HepG2 (cell line): ENCODE measurements at regions not wholly inside any gene's neighbourhood (a gene's known extent, or its start where the extent isn't known, plus 50 kb on each side); places are given as distances from the start of the nearest gene placed in this dataset.

Experiments
- ATAC-seq: fragments of 200-7000 bp; cut with Tn5 transposase; 3 replicates; pipeline ENCODE4 v1.9.1; 2020; ENCODE audit warnings: mild to moderate bottlenecking, moderate library complexity
- BruUV-seq: library from RNA; stranded (reverse); fragments of 400-500 nt; replicated peaks from 2 replicates; lab custom pipeline; 2021; lab: Mats Ljungman, UMichigan
- CTCF ChIA-PET: fragments of 300-600 bp; formaldehyde crosslinking; extraction: SDS; loops from one replicate; lab custom pipeline; 2021; ENCODE audit warnings: low total read pairs, inconsistent platforms, low intra/inter-chr PET ratio; lab: Yijun Ruan, JAX
- POLR2A ChIA-PET: fragments of 350-600 bp; sonication (Branson Sonifier 250); formaldehyde crosslinking; loops from one replicate; lab custom pipeline; 2020; ENCODE audit warnings: antibody characterized with exemption, inconsistent platforms; lab: Yijun Ruan, JAX
- DNase-seq: peaks from one replicate; pipeline ENCODE4 v3.0.0-alpha.2; 2015; ENCODE audit warnings: low spot score
- FAIRE-seq: peaks from 3 replicates; lab custom pipeline; 2011; peaks lifted over from hg19 to GRCh38; lab: Jason Lieb, UNC
- H2AFZ ChIP-seq: one replicate; pipeline ENCODE4 v1.6.1; 2011; ENCODE audit warnings: low read length, inconsistent platforms
- H3K27ac ChIP-seq: fragments of 300-600 bp; 3 replicates; pipeline ENCODE4 v1.8.0; 2011; ENCODE audit warnings: mixed run types, mild to moderate bottlenecking, mixed read lengths, low read length, inconsistent platforms; ENCODE audit not compliant: insufficient read depth; ENCODE audit errors: extremely low read length
- H3K27me3 ChIP-seq, 2 experiments: fragments of 200-600 bp in 1 of 2; 2 replicates in 1 of 2; 3 replicates in 1 of 2; pipeline versions ENCODE4 v1.6.0 to v1.8.0; 2011; ENCODE audit warnings: low read length in 2 of 2, mild to moderate bottlenecking in 2 of 2, moderate library complexity in 2 of 2, inconsistent platforms in 1 of 2; ENCODE audit not compliant: insufficient read depth in 2 of 2, control insufficient read depth in 1 of 2
- H3K36me3 ChIP-seq, 2 experiments: fragments of 200-600 bp in 1 of 2; replicated peaks in 1 of 2; 2 replicates in 1 of 2; 3 replicates in 1 of 2; pipeline versions ENCODE4 v1.5.1 to v1.8.0; 2011; ENCODE audit warnings: low read length in 2 of 2, inconsistent platforms in 1 of 2; ENCODE audit not compliant: insufficient read depth in 2 of 2, control insufficient read depth in 1 of 2
- H3K4me1 ChIP-seq: 2 replicates; pipeline ENCODE4 v1.5.1; 2012; ENCODE audit warnings: low read length, inconsistent platforms; ENCODE audit not compliant: insufficient read depth
- H3K4me2 ChIP-seq: 2 replicates; pipeline ENCODE4 v1.6.0; 2011; ENCODE audit warnings: low read depth, low read length, inconsistent platforms
- H3K4me3 ChIP-seq, 3 experiments: fragments of 200-600 bp in 1 of 3; sonication (generic), shearing (Covaris generic) in 1 of 3; replicated peaks in 1 of 3; 2 replicates each; pipeline ENCODE4 v1.5.1; 2011 to 2016; ENCODE audit warnings: low read length in 3 of 3, inconsistent platforms in 2 of 3, low read depth in 2 of 3, mild to moderate bottlenecking in 2 of 3, control low read depth in 1 of 3, mixed read lengths in 1 of 3; ENCODE audit not compliant: insufficient read depth in 1 of 3
- H3K79me2 ChIP-seq: one replicate; pipeline ENCODE4 v1.6.1; 2011; ENCODE audit warnings: low read length, inconsistent platforms; ENCODE audit not compliant: insufficient read depth
- H3K9ac ChIP-seq: 2 replicates; pipeline ENCODE4 v1.6.0; 2011; ENCODE audit warnings: mild to moderate bottlenecking, low read depth, low read length, inconsistent platforms; ENCODE audit not compliant: insufficient read depth
- H3K9me3 ChIP-seq: 2 replicates; pipeline ENCODE4 v1.5.1; 2012; ENCODE audit warnings: mild to moderate bottlenecking, low read length
- H4K20me1 ChIP-seq: 2 replicates; pipeline ENCODE4 v1.6.0; 2011; ENCODE audit warnings: inconsistent platforms, mild to moderate bottlenecking, low read length, moderate library complexity; ENCODE audit not compliant: insufficient read depth
- ADNP ChIP-seq: sonication (generic); formaldehyde crosslinking; IDR thresholded peaks from 2 replicates; pipeline ENCODE4 v1.4.0; 2020; ENCODE audit warnings: missing genetic modification reagents
- CENPT ChIP-seq: sonication (generic); formaldehyde crosslinking; IDR thresholded peaks from 2 replicates; pipeline ENCODE4 v1.8.0; 2022; ENCODE audit warnings: low read depth, mild to moderate bottlenecking, moderate library complexity, missing genetic modification reagents
- MAFK ChIP-seq, 2 experiments: IDR thresholded peaks in 1 of 2; conservative IDR thresholded peaks in 1 of 2; 2 replicates each; pipeline ENCODE4 v1.6.1; 2011; ENCODE audit warnings: improper control_type of control experiment in 2 of 2, low read length in 2 of 2
- MBNL3 ChIP-seq: fragments of 250-450 bp; sonication (Bioruptor Pico); conservative IDR thresholded peaks from 2 replicates; pipeline ENCODE4 v1.8.0; 2022; ENCODE audit warnings: mild to moderate bottlenecking, inconsistent platforms
- MED13 ChIP-seq: sonication (generic); formaldehyde crosslinking; IDR thresholded peaks from 2 replicates; pipeline ENCODE4 v1.5.0; 2020; ENCODE audit warnings: missing genetic modification reagents
- NFKB2 ChIP-seq: sonication (generic); formaldehyde crosslinking; IDR thresholded peaks from 2 replicates; pipeline ENCODE4 v1.4.0; 2020; ENCODE audit warnings: missing genetic modification reagents, borderline replicate concordance
- PPARG ChIP-seq: conservative IDR thresholded peaks from 2 replicates; pipeline ENCODE4 v1.6.1; 2016; ENCODE audit warnings: missing biosample characterization, missing genetic modification reagents
- ZFX ChIP-seq: sonication (generic); formaldehyde crosslinking; IDR thresholded peaks from 2 replicates; pipeline ENCODE4 v1.4.0; 2020; ENCODE audit warnings: mild to moderate bottlenecking, low read depth, missing genetic modification reagents, moderate library complexity
- ZNF580 ChIP-seq: IDR thresholded peaks from 2 replicates; pipeline ENCODE4 v1.6.1; 2016; ENCODE audit warnings: low read depth, borderline replicate concordance
- ZNF619 ChIP-seq: sonication (generic); formaldehyde crosslinking; IDR thresholded peaks from 2 replicates; pipeline ENCODE4 v1.4.0; 2020; ENCODE audit warnings: mild to moderate bottlenecking, missing genetic modification reagents
- ZNF629 ChIP-seq: sonication (generic); formaldehyde crosslinking; conservative IDR thresholded peaks from 2 replicates; pipeline ENCODE4 v1.5.0; 2020; ENCODE audit warnings: missing genetic modification reagents
- WGBS: methylation state at CpG from one replicate; pipeline ENCODE4 v1.1.6; 2017; ENCODE audit warnings: low lambda C conversion rate; 5-methylcytosine and 5-hydroxymethylcytosine counted together
- in situ Hi-C: cut with HindIII; loops from 2 replicates; pipeline ENCODE4 v1.10.0; 2017; ENCODE audit warnings: low pct_unique_long_range_greater_than_20kb; ENCODE audit not compliant: extremely low pct_ligation_motif_present
- intact Hi-C: fragments of 100-400 bp; cut with micrococcal nuclease; formaldehyde crosslinking; loops from one replicate; pipeline ENCODE4 v1.10.0; 2022; ENCODE audit not compliant: unreplicated experiment
- TF ChIP-seq, protein P1 (sequence below): sonication (generic); formaldehyde crosslinking; IDR thresholded peaks from 2 replicates; pipeline ENCODE4 v1.5.0; 2020; ENCODE audit warnings: mild to moderate bottlenecking, missing genetic modification reagents

- H3K9ac ChIP-seq = no peak overlapping the region
- no peak for DNase-seq
- H3K4me2 ChIP-seq = no peak overlapping the region
- no peak overlapping the region for H3K4me3 ChIP-seq
- no peak for TF ChIP-seq ADNP (CRISPR knock-in tag)
- no peaks in the 10 kb centered on the region for H3K79me2 ChIP-seq
- 1% methylated on average over 5 of the region's 5 CpGs for WGBS
- FAIRE-seq = no peak
- no peak overlapping the region for H2AFZ ChIP-seq
- no peak overlapping the region for H3K27ac ChIP-seq
- in situ Hi-C loops (no loop called here), intact Hi-C loops (no loop called here)
- ChIA-PET POLR2A (no interaction called here), CTCF (no interaction called here)
- H4K20me1 ChIP-seq = no peaks in the 10 kb centered on the region
- H3K36me3 ChIP-seq = no peaks in the 10 kb centered on the region
- no peaks in the 10 kb centered on the region for H3K27me3 ChIP-seq
- no peaks in the 10 kb centered on the region for H3K9me3 ChIP-seq
- no TSS peak for BruUV-seq
- no peaks in the 10 kb centered on the region for H3K4me1 ChIP-seq
- ATAC-seq = no peak
Measured at GRCh38 chr5:27810458-27810857, 772.1 kb upstream of the CDH9 start.

DNA sequence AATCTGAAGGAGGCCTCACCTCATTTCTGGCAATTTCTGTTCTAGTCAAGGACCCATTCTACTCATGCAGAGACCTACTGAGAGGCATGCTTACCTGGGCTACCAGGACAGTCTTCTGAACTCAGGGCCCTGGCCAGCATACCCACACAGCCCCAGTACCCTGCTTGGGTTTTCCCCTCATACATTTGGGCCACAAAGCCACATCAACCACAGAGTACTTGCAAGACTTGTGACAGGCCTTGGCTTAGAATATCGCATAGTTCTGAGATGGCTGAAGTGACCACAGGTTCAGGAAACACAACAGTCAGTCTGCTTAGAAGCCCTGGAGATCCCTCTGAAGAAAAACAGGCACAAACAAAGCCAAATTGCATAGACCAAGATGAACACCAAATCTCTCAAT is 758.8 kb upstream of the CDH9 start:
- FAIRE-seq (no peak), ATAC-seq (no peak), DNase-seq (no peak)
- no TSS peak for BruUV-seq
- TF ChIP-seq, protein P1, sequence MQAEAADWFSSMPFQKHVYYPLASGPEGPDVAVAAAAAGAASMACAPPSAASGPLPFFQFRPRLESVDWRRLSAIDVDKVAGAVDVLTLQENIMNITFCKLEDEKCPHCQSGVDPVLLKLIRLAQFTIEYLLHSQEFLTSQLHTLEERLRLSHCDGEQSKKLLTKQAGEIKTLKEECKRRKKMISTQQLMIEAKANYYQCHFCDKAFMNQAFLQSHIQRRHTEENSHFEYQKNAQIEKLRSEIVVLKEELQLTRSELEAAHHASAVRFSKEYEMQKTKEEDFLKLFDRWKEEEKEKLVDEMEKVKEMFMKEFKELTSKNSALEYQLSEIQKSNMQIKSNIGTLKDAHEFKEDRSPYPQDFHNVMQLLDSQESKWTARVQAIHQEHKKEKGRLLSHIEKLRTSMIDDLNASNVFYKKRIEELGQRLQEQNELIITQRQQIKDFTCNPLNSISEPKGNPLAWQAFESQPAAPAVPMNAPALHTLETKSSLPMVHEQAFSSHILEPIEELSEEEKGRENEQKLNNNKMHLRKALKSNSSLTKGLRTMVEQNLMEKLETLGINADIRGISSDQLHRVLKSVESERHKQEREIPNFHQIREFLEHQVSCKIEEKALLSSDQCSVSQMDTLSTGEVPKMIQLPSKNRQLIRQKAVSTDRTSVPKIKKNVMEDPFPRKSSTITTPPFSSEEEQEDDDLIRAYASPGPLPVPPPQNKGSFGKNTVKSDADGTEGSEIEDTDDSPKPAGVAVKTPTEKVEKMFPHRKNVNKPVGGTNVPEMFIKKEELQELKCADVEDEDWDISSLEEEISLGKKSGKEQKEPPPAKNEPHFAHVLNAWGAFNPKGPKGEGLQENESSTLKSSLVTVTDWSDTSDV (CRISPR knock-in tag) = no peak
- TF ChIP-seq NFKB2 (CRISPR knock-in tag) = no peak
- TF ChIP-seq MBNL3 (CRISPR knock-in tag) = no peak
- TF ChIP-seq ZNF580 (CRISPR knock-in tag) = no peak
- TF ChIP-seq MAFK (conservative IDR thresholded peaks at IDR 0.05 in 1 of 2, IDR thresholded peaks at IDR 0.05 in 1 of 2; ENCODE audit: low read length in 2 of 2) = no peak
- TF ChIP-seq ZNF629 (CRISPR knock-in tag) = no peak
- TF ChIP-seq CENPT (CRISPR knock-in tag) = no peak
- no peak for TF ChIP-seq ZFX (CRISPR knock-in tag)
- TF ChIP-seq PPARG (CRISPR knock-in tag) = no peak
- TF ChIP-seq MED13 (CRISPR knock-in tag) = no peak
- no peak for TF ChIP-seq ZNF619 (CRISPR knock-in tag)
- Histone ChIP-seq H3K9ac (no peak overlapping the region), H2AFZ (no peak overlapping the region), H3K4me2 (no peak overlapping the region), H3K4me3 (no peak overlapping the region), H3K36me3 (no peaks in the 10 kb centered on the region), H3K4me1 (no peaks in the 10 kb centered on the region), H3K27ac (no peak overlapping the region), H3K27me3 (no peaks in the 10 kb centered on the region), H4K20me1 (no peaks in the 10 kb centered on the region), H3K9me3 (no peaks in the 10 kb centered on the region), H3K79me2 (no peaks in the 10 kb centered on the region)
- intact Hi-C loops = no loop called here
- ChIA-PET POLR2A (no interaction called here), CTCF (no interaction called here)
- in situ Hi-C loops = no loop called here
- WGBS = 10% methylated on average over 1 of the region's 1 CpG
